Liver (tissue), 8 donors: ENCODE measurements at regions not wholly inside any gene's neighbourhood (a gene's known extent, or its start where the extent isn't known, plus 50 kb on each side); places are given as distances from the start of the nearest gene placed in this dataset.

Source experiments
- DNase-seq: peaks from one replicate; pipeline ENCODE4 v3.0.0-alpha.2; 2017; ENCODE audit warnings: low spot score
- H3K27ac ChIP-seq, 2 donors: one replicate each; pipeline ENCODE4 v1.7.0; 2013; ENCODE audit warnings: inconsistent platforms in 2 of 2, low read length in 2 of 2, control low read depth in 1 of 2, low read depth in 1 of 2, mild to moderate bottlenecking in 1 of 2
- H3K27me3 ChIP-seq, 4 donors: one replicate each; pipeline versions ENCODE4 v1.6.1 to v1.7.0; 2013; ENCODE audit warnings: low read length in 3 of 4, inconsistent platforms in 1 of 4, mild to moderate bottlenecking in 1 of 4, moderate library complexity in 1 of 4; ENCODE audit not compliant: control insufficient read depth in 4 of 4, insufficient read depth in 4 of 4
- H3K36me3 ChIP-seq, 4 donors: one replicate each; pipeline versions ENCODE4 v1.6.1 to v1.7.0; 2013; ENCODE audit warnings: low read length in 3 of 4, mild to moderate bottlenecking in 3 of 4, low read depth in 1 of 4, moderate library complexity in 1 of 4; ENCODE audit not compliant: control insufficient read depth in 4 of 4, insufficient read depth in 3 of 4
- H3K4me1 ChIP-seq, 4 donors: one replicate each; pipeline versions ENCODE4 v1.6.1 to v1.7.0; 2013; ENCODE audit warnings: low read length in 3 of 4, mild to moderate bottlenecking in 3 of 4, moderate library complexity in 1 of 4; ENCODE audit not compliant: control insufficient read depth in 4 of 4, insufficient read depth in 4 of 4
- H3K4me3 ChIP-seq, 3 donors: one replicate each; pipeline versions ENCODE4 v1.6.1 to v1.7.0; 2013; ENCODE audit warnings: low read length in 3 of 3, control low read depth in 1 of 3, low read depth in 1 of 3, mild to moderate bottlenecking in 1 of 3
- H3K9ac ChIP-seq, 2 donors: one replicate each; pipeline ENCODE4 v1.7.0; 2013; ENCODE audit warnings: low read length in 2 of 2, mild to moderate bottlenecking in 2 of 2, moderate library complexity in 2 of 2, control low read depth in 1 of 2, low read depth in 1 of 2
- H3K9me3 ChIP-seq, 4 donors: one replicate each; pipeline versions ENCODE4 v1.6.1 to v1.7.0; 2013; ENCODE audit warnings: low read length in 3 of 4; ENCODE audit not compliant: control insufficient read depth in 4 of 4
- EGR1 ChIP-seq, 2 donors: IDR thresholded peaks; 2 replicates each; pipeline ENCODE4 v1.6.1; 2016 to 2018; ENCODE audit warnings: antibody characterized with exemption in 2 of 2, low read depth in 2 of 2
- FOXA1 ChIP-seq: IDR thresholded peaks from 2 replicates; pipeline ENCODE4 v1.6.1; 2016; ENCODE audit warnings: antibody characterized with exemption
- FOXA2 ChIP-seq: IDR thresholded peaks from 2 replicates; pipeline ENCODE4 v1.6.1; 2016; ENCODE audit warnings: antibody characterized with exemption
- GABPA ChIP-seq, 2 donors: IDR thresholded peaks in 1 of 2; conservative IDR thresholded peaks in 1 of 2; 2 replicates each; pipeline ENCODE4 v1.6.1; 2016; ENCODE audit warnings: antibody characterized with exemption in 2 of 2, mild to moderate bottlenecking in 1 of 2, moderate library complexity in 1 of 2
- HNF4A ChIP-seq, 2 donors: conservative IDR thresholded peaks; 2 replicates each; pipeline ENCODE4 v1.6.1; 2016; ENCODE audit warnings: antibody characterized with exemption in 2 of 2, mild to moderate bottlenecking in 2 of 2
- HNF4G ChIP-seq: IDR thresholded peaks from 2 replicates; pipeline ENCODE4 v1.6.1; 2016; ENCODE audit warnings: antibody characterized with exemption
- JUND ChIP-seq, 2 donors: IDR thresholded peaks; 2 replicates each; pipeline ENCODE4 v1.6.1; 2016; ENCODE audit warnings: antibody characterized with exemption in 2 of 2
- MAX ChIP-seq: IDR thresholded peaks from 2 replicates; pipeline ENCODE4 v1.6.1; 2016; ENCODE audit warnings: antibody characterized with exemption
- NR2F2 ChIP-seq: IDR thresholded peaks from 2 replicates; pipeline ENCODE4 v1.6.1; 2016; ENCODE audit warnings: antibody characterized with exemption
- RAD21 ChIP-seq, 2 donors: IDR thresholded peaks; 2 replicates each; pipeline ENCODE4 v1.6.1; 2016; ENCODE audit warnings: antibody characterized with exemption in 2 of 2, mild to moderate bottlenecking in 2 of 2
- REST ChIP-seq: IDR thresholded peaks from 2 replicates; pipeline ENCODE4 v1.6.1; 2016; ENCODE audit warnings: antibody characterized with exemption, mild to moderate bottlenecking
- RXRA ChIP-seq, 2 donors: IDR thresholded peaks; 2 replicates each; pipeline ENCODE4 v1.6.1; 2017 to 2018; ENCODE audit warnings: antibody characterized with exemption in 2 of 2, mild to moderate bottlenecking in 1 of 2
- TAF1 ChIP-seq: conservative IDR thresholded peaks from 2 replicates; pipeline ENCODE4 v1.6.1; 2016; ENCODE audit warnings: antibody characterized with exemption, mild to moderate bottlenecking
- YY1 ChIP-seq: IDR thresholded peaks from 2 replicates; pipeline ENCODE4 v1.6.1; 2016; ENCODE audit warnings: antibody characterized with exemption, mild to moderate bottlenecking
- WGBS: extraction: QIAGEN DNeasy Blood & Tissue Kit; methylation state at CpG from one replicate; pipeline ENCODE4 v1.1.7; 2013; 5-methylcytosine and 5-hydroxymethylcytosine counted together
- TF ChIP-seq, protein P1 (sequence below): IDR thresholded peaks from 2 replicates; pipeline ENCODE4 v1.6.1; 2016; ENCODE audit warnings: antibody characterized with exemption
- TF ChIP-seq, protein P2 (sequence below): IDR thresholded peaks from 2 replicates; pipeline ENCODE4 v1.6.1; 2016; ENCODE audit warnings: antibody characterized with exemption
- TF ChIP-seq, protein P3 (sequence below): fragments of 150-350 bp; IDR thresholded peaks from 2 replicates; pipeline ENCODE4 v1.5.1; 2017; ENCODE audit warnings: improper control_type of control experiment, low read depth, low read length; ENCODE audit not compliant: missing input control
- donor health status: healthy.
- donor health status: healthy.
- donor health status: healthy.
- donor health status: healthy.
- donor health status: healthy.

DNA sequence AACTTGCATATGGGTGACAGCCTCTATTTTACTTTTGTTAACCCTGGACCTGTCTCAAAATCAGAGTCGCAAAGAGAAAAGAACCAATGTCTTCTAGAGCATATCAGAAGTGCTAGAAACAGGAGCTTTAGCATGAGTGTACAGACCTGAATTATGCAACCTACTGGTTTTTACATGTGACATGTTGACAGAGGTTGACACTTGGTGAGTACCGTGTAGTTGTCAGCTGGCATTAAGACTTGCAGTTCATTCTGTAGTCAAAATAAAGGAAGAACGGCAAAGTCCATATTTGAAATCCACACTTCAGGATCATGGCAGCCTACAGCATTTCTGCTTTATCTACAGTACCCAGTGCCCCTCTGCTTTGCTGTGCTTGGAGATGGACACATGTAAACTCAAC lies 291.9 kb upstream of the TENM3 start:
- Histone ChIP-seq H3K9me3 (no peaks in the 10 kb centered on the region), H3K4me1 (no peaks in the 10 kb centered on the region), H3K36me3 (no peaks in the 10 kb centered on the region), H3K27me3 (no peaks in the 10 kb centered on the region), H3K4me3 (no peak overlapping the region), H3K9ac (no peak overlapping the region), H3K27ac (no peak overlapping the region)
- DNase-seq: no peak
- WGBS: 69% methylated on average over 3 of the region's 3 CpGs
- TF ChIP-seq FOXA1: no peak
- no peak for TF ChIP-seq HNF4A (conservative IDR thresholded peaks at IDR 0.05)
- TF ChIP-seq REST: no peak
- TF ChIP-seq HNF4G: no peak
- no peak for TF ChIP-seq NR2F2

- no peak overlapping the region for H3K4me3 ChIP-seq
- H3K9ac ChIP-seq: no peak overlapping the region
- H3K27ac ChIP-seq: no peak overlapping the region
- no peaks in the 10 kb centered on the region for H3K4me1 ChIP-seq
- no peaks in the 10 kb centered on the region for H3K36me3 ChIP-seq
- no peaks in the 10 kb centered on the region for H3K9me3 ChIP-seq
- TF ChIP-seq, protein P1, sequence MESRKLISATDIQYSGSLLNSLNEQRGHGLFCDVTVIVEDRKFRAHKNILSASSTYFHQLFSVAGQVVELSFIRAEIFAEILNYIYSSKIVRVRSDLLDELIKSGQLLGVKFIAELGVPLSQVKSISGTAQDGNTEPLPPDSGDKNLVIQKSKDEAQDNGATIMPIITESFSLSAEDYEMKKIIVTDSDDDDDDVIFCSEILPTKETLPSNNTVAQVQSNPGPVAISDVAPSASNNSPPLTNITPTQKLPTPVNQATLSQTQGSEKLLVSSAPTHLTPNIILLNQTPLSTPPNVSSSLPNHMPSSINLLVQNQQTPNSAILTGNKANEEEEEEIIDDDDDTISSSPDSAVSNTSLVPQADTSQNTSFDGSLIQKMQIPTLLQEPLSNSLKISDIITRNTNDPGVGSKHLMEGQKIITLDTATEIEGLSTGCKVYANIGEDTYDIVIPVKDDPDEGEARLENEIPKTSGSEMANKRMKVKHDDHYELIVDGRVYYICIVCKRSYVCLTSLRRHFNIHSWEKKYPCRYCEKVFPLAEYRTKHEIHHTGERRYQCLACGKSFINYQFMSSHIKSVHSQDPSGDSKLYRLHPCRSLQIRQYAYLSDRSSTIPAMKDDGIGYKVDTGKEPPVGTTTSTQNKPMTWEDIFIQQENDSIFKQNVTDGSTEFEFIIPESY: no peak
- TF ChIP-seq FOXA1 (no peak), RAD21 (IDR thresholded peaks at IDR 0.05) (no peak), RXRA (IDR thresholded peaks at IDR 0.05) (no peak), MAX (no peak), GABPA (IDR thresholded peaks at IDR 0.05 in 1 of 2, conservative IDR thresholded peaks at IDR 0.05 in 1 of 2) (no peak), YY1 (no peak)
- TF ChIP-seq, protein P2, sequence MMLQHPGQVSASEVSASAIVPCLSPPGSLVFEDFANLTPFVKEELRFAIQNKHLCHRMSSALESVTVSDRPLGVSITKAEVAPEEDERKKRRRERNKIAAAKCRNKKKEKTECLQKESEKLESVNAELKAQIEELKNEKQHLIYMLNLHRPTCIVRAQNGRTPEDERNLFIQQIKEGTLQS: no peak
- no peaks in the 10 kb centered on the region for H3K27me3 ChIP-seq
- WGBS: 67% methylated on average over 7 of the region's 7 CpGs
- no peak for DNase-seq
Observed at GRCh38 chr4:181952478-181952877, 290.7 kb upstream of the TENM3 start.

DNA sequence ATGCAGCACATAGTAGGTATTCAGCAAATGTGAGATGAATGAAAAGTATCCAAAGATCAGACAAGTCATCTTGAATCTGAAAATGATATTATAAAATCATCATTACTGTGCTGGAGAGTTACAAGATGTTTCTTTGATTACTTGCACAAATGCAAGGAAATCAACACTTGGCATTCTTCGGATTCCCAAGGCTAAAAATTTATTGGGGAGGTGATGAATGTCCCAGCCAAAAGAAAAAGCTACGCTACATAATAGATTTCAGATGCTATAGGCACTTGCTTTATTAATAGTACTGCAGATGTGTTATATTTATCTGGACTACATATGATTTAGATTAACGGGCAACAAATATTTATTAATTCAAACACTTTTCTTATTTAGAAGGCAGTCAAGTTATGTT lies 286.7 kb upstream of the TENM3 start:
- Histone ChIP-seq H3K27ac (no peak overlapping the region), H3K9ac (no peak overlapping the region), H3K9me3 (no peaks in the 10 kb centered on the region), H3K27me3 (no peaks in the 10 kb centered on the region), H3K4me1 (no peaks in the 10 kb centered on the region), H3K36me3 (no peaks in the 10 kb centered on the region), H3K4me3 (no peak overlapping the region)
- 70% methylated on average over 3 of the region's 3 CpGs for WGBS
- no peak for DNase-seq
- TF ChIP-seq TAF1: no peak
- TF ChIP-seq, protein P2: no peak
- TF ChIP-seq EGR1 (IDR thresholded peaks at IDR 0.05; ENCODE audit: low read depth in 2 of 2): no peak
- TF ChIP-seq, protein P3, sequence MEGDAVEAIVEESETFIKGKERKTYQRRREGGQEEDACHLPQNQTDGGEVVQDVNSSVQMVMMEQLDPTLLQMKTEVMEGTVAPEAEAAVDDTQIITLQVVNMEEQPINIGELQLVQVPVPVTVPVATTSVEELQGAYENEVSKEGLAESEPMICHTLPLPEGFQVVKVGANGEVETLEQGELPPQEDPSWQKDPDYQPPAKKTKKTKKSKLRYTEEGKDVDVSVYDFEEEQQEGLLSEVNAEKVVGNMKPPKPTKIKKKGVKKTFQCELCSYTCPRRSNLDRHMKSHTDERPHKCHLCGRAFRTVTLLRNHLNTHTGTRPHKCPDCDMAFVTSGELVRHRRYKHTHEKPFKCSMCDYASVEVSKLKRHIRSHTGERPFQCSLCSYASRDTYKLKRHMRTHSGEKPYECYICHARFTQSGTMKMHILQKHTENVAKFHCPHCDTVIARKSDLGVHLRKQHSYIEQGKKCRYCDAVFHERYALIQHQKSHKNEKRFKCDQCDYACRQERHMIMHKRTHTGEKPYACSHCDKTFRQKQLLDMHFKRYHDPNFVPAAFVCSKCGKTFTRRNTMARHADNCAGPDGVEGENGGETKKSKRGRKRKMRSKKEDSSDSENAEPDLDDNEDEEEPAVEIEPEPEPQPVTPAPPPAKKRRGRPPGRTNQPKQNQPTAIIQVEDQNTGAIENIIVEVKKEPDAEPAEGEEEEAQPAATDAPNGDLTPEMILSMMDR: no peak
- no peak for TF ChIP-seq JUND (IDR thresholded peaks at IDR 0.05)
- no peak for TF ChIP-seq GABPA (IDR thresholded peaks at IDR 0.05 in 1 of 2, conservative IDR thresholded peaks at IDR 0.05 in 1 of 2)
- TF ChIP-seq RXRA (IDR thresholded peaks at IDR 0.05): no peak
- no peak for TF ChIP-seq HNF4A (conservative IDR thresholded peaks at IDR 0.05)
- TF ChIP-seq HNF4G: no peak
- no peak for TF ChIP-seq RAD21 (IDR thresholded peaks at IDR 0.05)
- no peak for TF ChIP-seq FOXA1
- no peak for TF ChIP-seq FOXA2
- TF ChIP-seq, protein P1: no peak
